Endothelial cell of umbilical vein (primary cell): ENCODE measurements at regions not wholly inside any gene's neighbourhood (a gene's known extent, or its start where the extent isn't known, plus 50 kb on each side); places are given as distances from the start of the nearest gene placed in this dataset.

Experiments
- BruUV-seq: library from RNA; stranded (reverse); fragments of 400-500 nt; replicated peaks from 2 replicates; lab custom pipeline; 2021; lab: Mats Ljungman, UMichigan
- CTCF ChIA-PET: fragments of 300-600, 350-600 bp; sonication (Branson Sonifier 250); formaldehyde crosslinking; loops from one replicate; lab custom pipeline; 2021; ENCODE audit warnings: antibody characterized with exemption, inconsistent platforms; lab: Charles Lee
- POLR2A ChIA-PET: fragments of 300-600, 350-600 bp; sonication (Branson Sonifier 250); formaldehyde crosslinking; loops from one replicate; lab custom pipeline; 2021; ENCODE audit warnings: antibody characterized with exemption, inconsistent platforms; lab: Charles Lee
- DNase-seq: peaks from one replicate; pipeline ENCODE4 v3.0.0-alpha.2; 2011; ENCODE audit warnings: low read depth, low spot score
- FAIRE-seq: peaks from 2 replicates; lab custom pipeline; 2011; peaks lifted over from hg19 to GRCh38; lab: Jason Lieb, UNC
- H2AFZ ChIP-seq: 2 replicates; pipeline ENCODE4 v1.6.0; 2012; ENCODE audit warnings: low read depth, low read length, control low read depth, inconsistent platforms
- H3K27ac ChIP-seq: 2 replicates; pipeline ENCODE4 v1.5.1; 2011; ENCODE audit warnings: low read depth, mild to moderate bottlenecking, control low read depth, low read length, moderate library complexity; ENCODE audit not compliant: insufficient read depth
- H3K27me3 ChIP-seq, 2 experiments: 2 replicates each; pipeline versions ENCODE4 v1.6.0 to v1.6.1; 2011; ENCODE audit warnings: low read length in 2 of 2, mixed read lengths in 1 of 2; ENCODE audit not compliant: control insufficient read depth in 2 of 2, insufficient read depth in 2 of 2
- H3K36me3 ChIP-seq, 2 experiments: 2 replicates in 1 of 2; 3 replicates in 1 of 2; pipeline ENCODE4 v1.5.1; 2011; ENCODE audit warnings: low read length in 2 of 2, mild to moderate bottlenecking in 1 of 2, moderate library complexity in 1 of 2; ENCODE audit not compliant: control insufficient read depth in 2 of 2, insufficient read depth in 2 of 2; ENCODE audit errors: extremely low read depth in 1 of 2
- H3K4me1 ChIP-seq: 3 replicates; pipeline ENCODE4 v1.5.1; 2011; ENCODE audit warnings: mild to moderate bottlenecking, low read length; ENCODE audit not compliant: control insufficient read depth, insufficient read depth; ENCODE audit errors: extremely low read depth
- H3K4me2 ChIP-seq: 2 replicates; pipeline ENCODE4 v1.6.1; 2011; ENCODE audit warnings: low read length, control low read depth, mixed read lengths; ENCODE audit not compliant: insufficient read depth
- H3K4me3 ChIP-seq, 3 experiments: fragments of 200-600 bp in 1 of 3; sonication (generic), shearing (Covaris generic) in 1 of 3; replicated peaks in 1 of 3; 2 replicates each; pipeline ENCODE4 v1.5.1; 2011 to 2016; ENCODE audit warnings: control low read depth in 3 of 3, low read length in 3 of 3, mild to moderate bottlenecking in 2 of 3, inconsistent platforms in 1 of 3, low read depth in 1 of 3, moderate library complexity in 1 of 3; ENCODE audit not compliant: insufficient read depth in 1 of 3
- H3K79me2 ChIP-seq: 2 replicates; pipeline ENCODE4 v1.6.0; 2012; ENCODE audit warnings: low read length, inconsistent platforms; ENCODE audit not compliant: control insufficient read depth, insufficient read depth
- H3K9ac ChIP-seq: replicated peaks from 2 replicates; pipeline ENCODE3; 2011; ENCODE audit warnings: low read length, control low read depth; ENCODE audit not compliant: insufficient read depth; ENCODE audit errors: extremely low read depth
- H3K9me1 ChIP-seq: replicated peaks from 3 replicates; pipeline ENCODE4 v1.6.0; 2011; ENCODE audit warnings: mild to moderate bottlenecking, low read length; ENCODE audit not compliant: control insufficient read depth, insufficient read depth; ENCODE audit errors: extremely low read depth
- H3K9me3 ChIP-seq: replicated peaks from 2 replicates; pipeline ENCODE4 v1.5.1; 2012; ENCODE audit warnings: low read length, inconsistent platforms; ENCODE audit not compliant: control insufficient read depth, insufficient read depth
- H4K20me1 ChIP-seq: replicated peaks from 2 replicates; pipeline ENCODE3; 2011; ENCODE audit warnings: mild to moderate bottlenecking, low read length; ENCODE audit not compliant: control insufficient read depth, insufficient read depth; ENCODE audit errors: extremely low read depth
- CTCF ChIP-seq, 2 donors: IDR thresholded peaks; 1 replicate in 1 of 2; 2 replicates in 1 of 2; pipeline ENCODE4 v1.5.1; 2011; ENCODE audit warnings: low read length in 2 of 2, mild to moderate bottlenecking in 2 of 2, moderate library complexity in 2 of 2, control low read depth in 1 of 2, inconsistent platforms in 1 of 2, low read depth in 1 of 2; ENCODE audit not compliant: insufficient read depth in 1 of 2; ENCODE audit errors: extremely low read depth in 1 of 2
- EZH2 ChIP-seq: IDR thresholded peaks from 2 replicates; pipeline ENCODE4 v1.6.1; 2012; ENCODE audit warnings: borderline replicate concordance, low read depth, mild to moderate bottlenecking, moderate library complexity, low read length, inconsistent platforms; ENCODE audit not compliant: severe bottlenecking
- FOS ChIP-seq: IDR thresholded peaks from 2 replicates; pipeline ENCODE4 v1.6.1; 2011; ENCODE audit warnings: mild to moderate bottlenecking, low read length, moderate library complexity, borderline replicate concordance; ENCODE audit not compliant: insufficient read depth
- GATA2 ChIP-seq: IDR thresholded peaks from 2 replicates; pipeline ENCODE4 v1.7.0; 2011; ENCODE audit warnings: low read depth, mild to moderate bottlenecking, moderate library complexity, mixed read lengths, low read length; ENCODE audit not compliant: insufficient read length, insufficient read depth
- JUN ChIP-seq: IDR thresholded peaks from 2 replicates; pipeline ENCODE4 v1.6.1; 2011; ENCODE audit warnings: borderline replicate concordance, low read depth; ENCODE audit not compliant: insufficient read length, insufficient read depth
- MAX ChIP-seq: IDR thresholded peaks from 2 replicates; pipeline ENCODE4 v1.6.1; 2011; ENCODE audit not compliant: insufficient read depth, insufficient read length
- MYC ChIP-seq: IDR thresholded peaks from one replicate; pipeline ENCODE4 v1.6.1; 2011; ENCODE audit warnings: mild to moderate bottlenecking, low read depth, low read length
- POLR2A ChIP-seq: IDR thresholded peaks from 2 replicates; pipeline ENCODE4 v1.6.1; 2012; ENCODE audit warnings: low read depth, mild to moderate bottlenecking, control low read depth, low read length
- POLR2AphosphoS5 ChIP-seq: IDR thresholded peaks from 2 replicates; pipeline ENCODE4 v1.6.1; 2012; ENCODE audit warnings: low read depth, mild to moderate bottlenecking, control low read depth, low read length, moderate library complexity; ENCODE audit not compliant: insufficient read depth
- dilution Hi-C: fragments of 300-500 bp; cut with MboI; formaldehyde crosslinking; loops from one replicate; pipeline ENCODE4 v1.15.0; 2019; ENCODE audit warnings: low sequenced_read_pairs; ENCODE audit not compliant: extremely low pct_ligation_motif_present
- intact Hi-C: fragments of 100-400 bp; cut with micrococcal nuclease; formaldehyde crosslinking; loops from one replicate; pipeline ENCODE4 v1.10.0; 2022

DNA sequence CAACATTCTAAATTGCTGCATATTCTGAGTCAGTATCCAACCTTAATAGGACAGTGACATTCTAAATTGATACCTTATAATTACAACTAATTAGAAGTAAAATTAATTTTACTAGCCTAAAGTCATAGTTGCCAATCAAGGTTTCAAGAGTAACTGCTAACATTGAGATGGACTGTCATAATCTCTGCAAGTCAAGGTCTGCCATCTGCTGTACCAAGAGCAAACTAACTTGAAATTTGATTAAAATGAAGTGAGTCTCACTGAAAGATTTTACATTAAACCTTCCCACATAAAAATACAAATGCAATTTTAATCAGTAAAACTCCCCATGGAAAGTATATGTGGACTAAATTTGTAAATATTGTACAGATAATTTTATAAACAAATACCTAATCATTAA, 235.3 kb downstream of the PRDM9 start:
- no peaks in the 10 kb centered on the region for H3K9me3 ChIP-seq
- H3K4me3 ChIP-seq: no peak overlapping the region
- CTCF ChIA-PET: no interaction called here
- no TSS peak for BruUV-seq
- intact Hi-C loops: no loop called here
- no peak for TF ChIP-seq CTCF (IDR thresholded peaks at IDR 0.05; ENCODE audit: extremely low read depth in 1 of 2, insufficient read depth in 1 of 2, low read depth in 1 of 2, low read length in 2 of 2)
- no peak for TF ChIP-seq JUN
- TF ChIP-seq EZH2: no peak
- no peak for TF ChIP-seq POLR2A
- TF ChIP-seq MYC: no peak
- no peak for TF ChIP-seq MAX
- no peak for TF ChIP-seq POLR2AphosphoS5
- no peak for TF ChIP-seq FOS
- no peak for TF ChIP-seq GATA2
- H3K4me1 ChIP-seq: no peaks in the 10 kb centered on the region
- H3K36me3 ChIP-seq: no peaks in the 10 kb centered on the region
- H3K9ac ChIP-seq: no peak overlapping the region
- dilution Hi-C loops: no loop called here
- H3K79me2 ChIP-seq: no peaks in the 10 kb centered on the region
- no peak overlapping the region for H2AFZ ChIP-seq
- DNase-seq (no peak), FAIRE-seq (no peak)
- no peak overlapping the region for H3K27ac ChIP-seq
- no peaks in the 10 kb centered on the region for H3K27me3 ChIP-seq
- no peaks in the 10 kb centered on the region for H3K9me1 ChIP-seq
- no peaks in the 10 kb centered on the region for H4K20me1 ChIP-seq
- POLR2A ChIA-PET: no interaction called here
- H3K4me2 ChIP-seq: no peak overlapping the region
